ENCODE measurements at regions not wholly inside any gene's neighbourhood (a gene's known extent, or its start where the extent isn't known, plus 50 kb on each side); places are given as distances from the start of the nearest gene placed in this dataset.

DNA sequence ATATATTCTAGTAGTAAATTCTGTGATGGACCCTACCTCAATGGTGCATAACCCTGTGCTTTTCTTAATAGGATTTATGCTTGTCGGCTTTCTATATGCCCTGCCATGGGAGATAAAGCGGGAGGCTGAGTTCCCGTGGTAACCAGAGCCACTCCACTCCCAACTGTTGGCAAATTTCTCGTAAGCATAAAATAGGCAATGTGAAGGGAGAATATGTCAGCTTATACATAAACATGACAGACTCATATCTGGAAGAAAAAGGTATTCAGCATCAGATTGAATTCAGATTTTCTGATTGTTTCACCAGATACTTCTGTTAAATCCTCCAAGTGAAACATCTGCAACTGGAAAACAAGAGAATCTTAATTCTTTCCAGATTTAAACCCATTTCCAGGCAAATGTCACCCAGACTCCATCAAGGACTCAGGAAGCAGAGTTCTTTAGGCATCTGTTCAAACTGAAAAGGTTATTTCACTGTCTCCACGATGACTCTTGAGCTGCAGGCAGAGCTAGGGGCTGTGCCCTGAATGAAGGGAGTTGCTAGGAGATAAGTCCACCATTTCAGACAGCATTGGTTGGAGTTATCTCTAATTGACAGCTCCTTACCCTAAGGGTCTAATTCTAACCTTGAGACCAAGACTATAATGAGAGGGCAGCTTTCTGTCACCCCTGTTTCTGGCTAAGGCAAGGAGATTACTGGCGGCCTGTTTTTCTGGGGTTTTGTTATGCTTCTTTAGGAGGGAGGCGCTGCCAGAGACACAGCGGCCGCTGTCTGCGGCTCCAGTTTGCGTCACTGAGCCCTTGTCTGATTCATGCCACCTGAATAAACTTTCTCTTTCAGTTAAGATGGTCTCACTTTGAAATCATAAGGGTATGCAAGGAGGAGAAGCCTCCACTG is 381.3 kb downstream of the SOX11 start:
- ATAC-seq (ENCODE audit: poor library complexity) (no peak), DNase-seq (no peak)
- intact Hi-C loops (cut with DNase I), result no loop called here

- intact Hi-C loops (cut with DNase I), result no loop called here
- no peak for ATAC-seq (ENCODE audit: poor library complexity)
- no peak for DNase-seq
Measured at GRCh38 chr2:6074089-6074643, 382.0 kb downstream of the SOX11 start.

GRCh38 chr2:6077585-6077984 is 385.4 kb downstream of the SOX11 start:
- intact Hi-C loops (cut with DNase I), result no loop called here
- DNase-seq, result no peak
- peak; percentile 55 for ATAC-seq (ENCODE audit: poor library complexity)

GRCh38 chr2:6078414-6078813 is 386.2 kb downstream of the SOX11 start:
- intact Hi-C loops (cut with DNase I), result no loop called here
- ATAC-seq (ENCODE audit: poor library complexity) (no peak), DNase-seq (no peak)

DNA sequence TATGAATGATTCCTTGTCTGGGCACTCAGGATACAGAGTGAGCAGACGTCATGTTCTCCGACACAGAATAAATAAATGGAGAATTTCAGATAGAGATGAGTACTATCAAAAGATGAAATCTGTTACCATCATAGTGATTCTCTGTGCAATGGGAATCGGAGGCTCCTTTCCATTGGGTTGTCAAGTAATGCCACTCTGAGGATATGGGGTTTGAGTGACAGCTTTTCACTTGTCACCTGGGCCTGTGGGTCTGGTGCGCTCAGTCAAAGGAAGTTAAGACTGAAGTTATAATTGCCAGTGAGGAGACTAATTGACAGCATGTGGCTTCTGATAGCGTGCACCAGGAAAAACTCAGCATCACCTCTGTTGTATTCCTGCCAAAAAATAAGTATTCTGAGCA is 387.2 kb downstream of the SOX11 start:
- ATAC-seq (ENCODE audit: poor library complexity) (no peak), DNase-seq (no peak)
- intact Hi-C loops (cut with DNase I), result no loop called here

DNA sequence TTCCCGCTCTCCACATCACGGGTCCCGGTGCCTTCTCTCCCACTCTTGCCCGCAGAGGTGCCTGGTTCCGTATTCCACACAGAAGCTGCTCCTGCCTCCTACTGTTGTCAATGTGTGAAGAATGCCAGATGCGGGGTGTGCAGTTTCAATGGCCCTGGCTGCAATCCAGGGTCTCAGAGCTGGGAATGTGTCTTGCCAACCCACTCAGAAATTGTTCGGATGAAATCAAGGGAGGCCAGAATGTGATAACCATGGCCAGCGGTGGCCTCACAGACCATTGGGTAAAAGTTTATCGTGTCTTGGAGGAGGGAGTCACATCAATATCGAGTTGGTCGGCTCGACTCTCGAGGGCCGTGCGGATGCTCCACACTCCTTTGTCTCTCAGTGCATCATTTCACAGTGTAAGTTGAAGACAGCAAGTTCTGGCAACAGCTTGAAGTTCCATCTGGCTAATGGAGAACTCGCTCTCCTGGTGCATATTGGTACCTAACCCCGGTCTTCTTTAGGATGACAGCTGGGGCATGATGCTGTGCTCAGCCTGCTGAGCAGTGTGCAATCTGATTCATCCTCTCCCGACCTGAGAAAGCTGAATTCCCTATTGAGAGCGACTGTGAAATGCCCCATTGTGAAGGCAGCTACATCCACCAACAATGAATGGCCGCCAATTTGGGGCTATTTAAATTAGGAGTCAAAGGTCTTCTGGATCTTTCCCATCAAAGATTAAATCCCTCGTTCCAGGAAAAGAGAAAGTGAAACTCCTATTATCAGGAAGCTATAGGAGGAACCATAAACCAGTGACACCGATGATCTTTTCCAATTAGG is 389.0 kb downstream of the SOX11 start:
- DNase-seq, result peak; percentile 44
- peak; percentile 72 for ATAC-seq (ENCODE audit: poor library complexity)
- intact Hi-C loops (cut with DNase I), result no loop called here

DNA sequence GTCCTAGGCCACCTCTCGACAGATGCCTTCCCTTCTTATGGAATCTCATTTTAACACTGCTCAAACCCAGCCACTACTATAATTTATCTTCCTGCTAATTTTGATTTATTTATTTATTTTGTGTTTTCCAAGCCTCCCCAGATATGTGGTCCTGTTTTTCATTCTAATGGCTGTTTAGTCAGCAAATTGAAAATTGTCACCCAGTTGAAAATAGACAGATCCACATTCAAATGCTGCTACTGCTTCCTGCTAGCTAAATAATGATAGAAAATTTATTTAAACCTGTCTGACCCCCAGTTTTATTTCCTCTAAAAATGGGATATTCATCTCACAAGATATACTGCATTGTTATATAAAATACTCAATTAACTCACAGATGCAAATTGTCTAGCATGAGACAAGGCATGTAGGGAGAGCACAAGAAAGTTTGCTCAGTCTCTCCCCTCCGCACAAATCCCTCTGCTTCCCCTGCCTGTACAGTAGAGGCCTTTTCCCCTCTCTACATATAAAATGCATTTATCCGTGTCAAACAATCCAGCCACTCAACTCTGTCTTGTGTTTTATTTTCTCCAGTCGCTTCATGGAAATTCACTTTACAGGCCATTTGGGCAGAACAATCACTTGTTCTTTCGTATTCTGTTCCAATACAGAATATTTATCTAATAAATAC is 389.9 kb downstream of the SOX11 start:
- intact Hi-C loops (cut with DNase I), result no loop called here
- no peak for ATAC-seq (ENCODE audit: poor library complexity)
- DNase-seq, result no peak

DNA sequence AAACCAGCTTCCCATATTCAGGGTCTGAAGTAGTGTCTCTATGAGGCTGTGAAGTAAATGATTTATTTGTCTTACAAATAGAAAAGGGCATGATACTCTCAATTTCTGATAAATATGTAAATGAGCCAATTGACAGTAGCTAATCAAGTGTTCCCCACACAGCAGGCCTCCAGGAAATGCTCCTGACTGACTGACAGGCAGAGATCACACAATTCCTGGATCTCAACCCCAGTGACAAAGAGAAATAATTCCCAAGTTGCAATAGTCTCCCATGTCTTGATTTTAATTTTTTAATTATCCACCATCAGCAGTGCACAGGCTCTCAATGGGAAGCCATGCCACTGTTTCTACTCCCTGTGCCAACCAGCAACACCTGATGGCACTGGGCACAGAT is 390.4 kb downstream of the SOX11 start:
- intact Hi-C loops (cut with DNase I), result no loop called here

DNA sequence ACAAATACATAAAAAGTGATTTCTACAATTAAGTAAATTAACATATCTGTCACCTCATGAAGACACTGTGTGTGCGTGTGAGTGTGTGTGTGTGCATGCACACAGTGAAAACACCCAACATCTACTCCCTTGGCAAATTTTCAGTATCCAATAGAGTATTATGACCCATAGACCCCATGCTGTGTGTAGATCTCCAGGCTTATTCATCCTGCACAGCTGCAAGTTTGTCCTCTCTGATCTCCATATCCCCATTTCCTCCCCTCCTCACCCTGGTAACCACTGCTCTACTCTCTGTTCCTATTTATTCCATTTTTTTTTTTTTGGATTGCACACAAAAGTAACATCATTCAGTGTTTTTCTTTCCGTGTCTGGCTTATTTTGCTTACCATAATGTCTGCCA is 391.0 kb downstream of the SOX11 start:
- ATAC-seq (ENCODE audit: poor library complexity) (no peak), DNase-seq (no peak)
- intact Hi-C loops (cut with DNase I), result no loop called here

More for the DNA sequence above, 390.4 kb downstream of the SOX11 start:
- DNase-seq (no peak), ATAC-seq (ENCODE audit: poor library complexity) (no peak)

DNA sequence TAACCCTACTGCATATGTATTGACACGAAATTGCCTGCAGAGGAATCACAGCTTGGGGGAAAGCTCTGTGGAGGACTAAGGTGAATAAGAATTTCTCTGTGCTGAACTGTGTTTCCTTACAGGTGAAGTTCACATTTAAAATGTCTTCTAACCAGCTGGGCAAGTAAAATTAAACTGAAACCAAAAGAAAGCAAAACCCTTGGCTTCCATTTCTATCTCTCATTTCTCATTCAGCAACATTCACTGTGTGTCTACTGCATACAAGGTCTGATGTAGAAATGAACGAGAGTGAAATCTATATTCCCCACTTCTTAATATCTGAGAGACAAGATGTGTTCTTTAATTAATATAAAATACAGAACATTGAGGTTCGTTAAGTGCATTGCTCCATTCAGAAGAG is 397.3 kb downstream of the SOX11 start:
- no peak for ATAC-seq (ENCODE audit: poor library complexity)
- DNase-seq, result no peak
- intact Hi-C loops (cut with DNase I), result no loop called here

DNA sequence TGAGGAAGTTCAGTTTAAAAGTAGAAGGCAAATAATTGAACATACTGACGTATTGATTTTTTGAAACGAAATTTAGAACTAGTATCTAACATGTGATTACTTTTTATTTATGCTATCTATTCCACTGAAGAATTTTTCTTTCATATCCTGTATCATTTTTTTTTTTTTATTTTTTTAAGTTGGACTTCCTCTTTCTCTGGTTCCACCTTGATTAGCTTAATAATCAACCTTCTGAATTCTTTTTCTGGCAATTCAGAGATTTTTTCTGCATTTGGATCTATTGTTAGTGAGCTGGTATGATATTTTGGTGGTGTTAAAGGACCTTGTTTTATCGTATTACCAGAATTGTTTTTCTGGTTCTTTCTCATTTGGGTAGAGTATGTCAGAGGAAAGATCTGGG is 411.2 kb downstream of the SOX11 start:
- intact Hi-C loops (cut with DNase I), result no loop called here
- ATAC-seq (ENCODE audit: poor library complexity) (no peak), DNase-seq (no peak)

DNA sequence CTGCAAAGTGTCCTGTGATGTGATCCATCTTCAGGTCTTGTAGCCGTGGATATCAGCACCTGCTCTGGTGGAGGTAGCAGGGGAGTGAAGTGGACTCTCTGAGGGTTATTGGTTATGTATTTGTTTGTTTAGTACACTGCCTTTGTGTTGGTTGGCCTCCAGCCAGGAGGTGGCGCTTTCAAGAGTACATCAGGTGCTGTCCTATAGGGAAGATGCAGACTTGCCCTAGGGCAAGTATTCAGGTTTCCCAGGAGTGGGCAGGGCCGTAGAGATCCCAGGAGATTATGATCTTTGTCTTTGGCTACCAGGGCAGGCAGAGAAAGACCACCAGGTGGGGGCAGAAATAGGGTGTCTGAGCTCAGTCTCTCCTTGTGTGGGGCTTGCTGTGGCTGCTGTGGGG is 411.8 kb downstream of the SOX11 start:
- DNase-seq (no peak), ATAC-seq (ENCODE audit: poor library complexity) (no peak)
- intact Hi-C loops (cut with DNase I), result no loop called here

GRCh38 chr2:6107290-6107689 is 415.1 kb downstream of the SOX11 start:
- DNase-seq (no peak), ATAC-seq (ENCODE audit: poor library complexity) (no peak)
- intact Hi-C loops (cut with DNase I), result no loop called here

DNA sequence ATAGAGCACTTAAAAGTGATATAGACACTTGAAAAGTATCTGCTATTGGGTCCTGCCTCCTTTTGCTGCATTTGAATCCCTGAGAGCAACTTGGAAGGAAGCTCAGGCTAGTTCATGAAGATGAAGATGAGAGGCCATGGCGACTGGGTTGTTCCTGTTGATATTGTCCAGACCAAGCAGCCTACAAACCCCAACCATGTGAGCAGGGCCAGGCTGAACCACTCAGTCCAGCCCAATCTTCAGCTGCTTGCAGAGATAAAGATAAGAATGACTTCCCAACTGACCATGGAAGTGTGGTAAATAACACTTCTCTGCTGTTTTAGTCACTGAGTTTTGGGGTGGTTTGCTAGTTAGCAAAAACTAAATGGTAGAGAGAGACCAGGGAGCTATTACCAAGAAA is 417.6 kb downstream of the SOX11 start:
- ATAC-seq (ENCODE audit: poor library complexity), result no peak
- DNase-seq, result no peak
- intact Hi-C loops (cut with DNase I), result no loop called here

DNA sequence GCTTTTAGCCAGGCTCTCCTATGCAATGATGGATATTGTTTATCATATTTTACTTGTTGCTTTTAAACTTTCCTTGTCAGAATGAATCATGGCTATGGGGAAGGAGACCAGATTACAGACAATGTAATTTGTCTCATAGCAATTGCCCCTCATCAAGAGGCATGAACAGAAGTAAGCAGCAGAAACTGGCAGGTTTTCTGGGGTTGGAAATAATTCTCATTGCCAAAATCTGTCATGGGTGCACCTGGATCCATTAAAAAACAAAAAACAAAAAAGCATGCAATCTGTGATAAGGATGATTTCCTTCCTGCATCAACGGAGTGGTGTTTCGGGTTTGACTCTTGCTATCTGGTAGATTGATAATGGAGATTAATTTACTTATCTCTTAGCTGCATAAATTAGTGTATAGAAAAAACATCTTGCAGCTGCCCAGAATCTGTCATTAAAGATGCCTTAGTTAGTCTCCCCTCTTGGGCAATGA is 419.6 kb downstream of the SOX11 start:
- intact Hi-C loops (cut with DNase I), result no loop called here
- DNase-seq (no peak), ATAC-seq (ENCODE audit: poor library complexity) (no peak)

DNA sequence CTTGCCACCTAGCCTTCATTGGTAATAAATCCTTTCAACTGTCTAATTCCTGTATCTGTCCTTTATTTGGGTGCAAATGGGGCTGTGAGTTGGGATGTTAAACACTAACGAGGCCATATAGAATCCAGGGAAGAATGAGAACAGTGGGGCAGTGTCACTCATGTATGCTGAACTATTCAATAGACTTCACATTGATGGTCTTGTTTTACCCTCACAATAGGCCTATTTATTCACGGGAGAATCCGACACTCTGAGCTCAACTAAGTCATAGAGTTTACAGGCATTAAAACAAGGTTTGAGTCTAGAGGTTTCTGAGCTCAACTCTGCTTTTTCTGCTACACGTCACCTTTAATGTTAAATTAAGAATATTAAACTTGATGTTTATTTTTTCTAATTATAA is 421.6 kb downstream of the SOX11 start:
- DNase-seq, result no peak
- intact Hi-C loops (cut with DNase I), result no loop called here
- ATAC-seq (ENCODE audit: poor library complexity), result no peak

DNA sequence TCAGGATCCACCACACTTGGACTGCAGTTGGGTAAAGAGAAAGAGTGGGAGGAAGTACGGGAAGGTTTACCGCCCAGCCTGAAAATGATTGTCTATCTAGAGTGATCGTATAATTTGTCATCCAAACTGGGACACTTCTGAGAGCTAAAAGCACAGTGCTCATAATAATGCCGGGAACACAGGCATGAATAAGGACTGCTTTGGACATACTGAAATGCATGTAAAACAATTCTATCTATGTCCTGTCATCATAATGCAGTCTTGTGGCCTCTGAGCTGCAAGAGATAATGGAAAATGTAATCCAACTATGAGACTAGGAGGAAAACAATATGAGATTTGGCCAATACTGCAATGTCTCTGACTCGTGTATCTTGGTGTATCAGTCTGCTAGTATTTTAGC is 435.5 kb downstream of the SOX11 start:
- intact Hi-C loops (cut with DNase I), result no loop called here
- no peak for DNase-seq
- ATAC-seq (ENCODE audit: poor library complexity), result no peak

GRCh38 chr2:6139142-6139541 is 447.0 kb downstream of the SOX11 start:
- no peak for DNase-seq
- no peak for ATAC-seq (ENCODE audit: poor library complexity)
- intact Hi-C loops (cut with DNase I), result no loop called here

DNA sequence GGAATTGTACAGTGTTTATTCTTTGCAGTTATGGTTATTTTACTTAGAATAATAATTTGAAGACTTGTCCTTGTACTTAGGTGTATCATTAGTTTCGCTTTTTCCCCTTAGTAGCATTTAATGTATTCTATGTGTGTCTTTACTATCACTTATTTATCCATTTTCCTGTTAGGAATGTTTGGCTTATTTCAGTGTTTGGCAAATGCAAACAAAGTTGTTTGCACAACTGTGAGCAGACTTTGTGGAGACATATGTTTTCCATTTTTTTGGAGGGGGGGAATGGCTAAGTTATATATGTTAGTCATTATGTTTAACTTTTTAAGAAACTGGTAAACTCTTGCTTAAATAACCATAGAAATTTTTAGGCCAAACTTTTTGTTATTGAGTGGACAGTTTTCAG is 447.7 kb downstream of the SOX11 start:
- no peak for ATAC-seq (ENCODE audit: poor library complexity)
- intact Hi-C loops (cut with DNase I), result no loop called here

More for the DNA sequence above, 447.7 kb downstream of the SOX11 start:
- DNase-seq, result no peak
